ENCODE measurements at regions not wholly inside any gene's neighbourhood (a gene's known extent, or its start where the extent isn't known, plus 50 kb on each side); places are given as distances from the start of the nearest gene placed in this dataset.

DNA sequence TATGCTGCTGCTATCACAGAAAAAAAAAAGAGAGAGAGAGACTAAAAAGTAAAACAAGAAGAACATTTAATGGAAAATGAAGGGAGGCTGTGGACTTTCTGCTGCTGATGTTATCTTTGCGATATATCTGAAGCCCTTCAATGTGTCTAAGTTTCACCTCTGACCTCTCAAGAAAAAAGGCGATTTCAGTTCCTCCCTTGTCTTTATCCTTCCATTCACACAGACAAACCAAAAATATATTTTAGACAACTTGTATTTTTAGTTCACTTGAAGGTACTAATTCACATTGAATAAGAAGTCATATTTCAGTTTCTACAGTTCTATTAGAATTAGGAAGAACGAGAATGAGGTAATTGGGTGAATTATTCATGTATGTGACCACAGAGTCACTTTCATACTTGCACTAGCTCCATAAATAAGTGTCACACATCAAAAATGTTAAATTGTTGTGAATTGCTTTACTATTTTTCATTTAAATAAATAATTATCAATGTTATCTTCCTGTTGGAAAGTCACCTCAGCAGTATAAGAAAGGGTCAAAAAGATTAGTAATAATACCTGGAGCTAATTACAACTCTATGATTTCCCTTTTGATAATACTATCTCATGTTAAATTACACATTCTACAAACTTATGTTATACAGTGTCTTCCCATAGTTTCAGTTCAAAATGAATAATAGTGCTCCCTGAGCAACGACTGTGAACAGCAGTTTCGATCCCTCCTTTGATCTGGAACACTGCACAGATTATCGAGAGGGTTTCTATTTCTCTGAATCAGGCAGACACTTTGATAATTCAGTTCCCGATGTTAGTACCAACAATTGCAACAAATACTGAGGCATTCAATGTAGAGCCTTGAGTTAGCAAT, 85.2 kb upstream of the PLCB4 start:
- DNase-seq (ENCODE audit: low read depth): no peak
- no peak overlapping the region for H3K4me3 ChIP-seq (ENCODE audit: control insufficient read depth, low read depth, low read length)
- TF ChIP-seq, protein P1, sequence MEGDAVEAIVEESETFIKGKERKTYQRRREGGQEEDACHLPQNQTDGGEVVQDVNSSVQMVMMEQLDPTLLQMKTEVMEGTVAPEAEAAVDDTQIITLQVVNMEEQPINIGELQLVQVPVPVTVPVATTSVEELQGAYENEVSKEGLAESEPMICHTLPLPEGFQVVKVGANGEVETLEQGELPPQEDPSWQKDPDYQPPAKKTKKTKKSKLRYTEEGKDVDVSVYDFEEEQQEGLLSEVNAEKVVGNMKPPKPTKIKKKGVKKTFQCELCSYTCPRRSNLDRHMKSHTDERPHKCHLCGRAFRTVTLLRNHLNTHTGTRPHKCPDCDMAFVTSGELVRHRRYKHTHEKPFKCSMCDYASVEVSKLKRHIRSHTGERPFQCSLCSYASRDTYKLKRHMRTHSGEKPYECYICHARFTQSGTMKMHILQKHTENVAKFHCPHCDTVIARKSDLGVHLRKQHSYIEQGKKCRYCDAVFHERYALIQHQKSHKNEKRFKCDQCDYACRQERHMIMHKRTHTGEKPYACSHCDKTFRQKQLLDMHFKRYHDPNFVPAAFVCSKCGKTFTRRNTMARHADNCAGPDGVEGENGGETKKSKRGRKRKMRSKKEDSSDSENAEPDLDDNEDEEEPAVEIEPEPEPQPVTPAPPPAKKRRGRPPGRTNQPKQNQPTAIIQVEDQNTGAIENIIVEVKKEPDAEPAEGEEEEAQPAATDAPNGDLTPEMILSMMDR (IDR thresholded peaks at IDR 0.05; ENCODE audit: control insufficient read depth, insufficient read depth, low read depth, low read length, missing control alignments): no peak

DNA sequence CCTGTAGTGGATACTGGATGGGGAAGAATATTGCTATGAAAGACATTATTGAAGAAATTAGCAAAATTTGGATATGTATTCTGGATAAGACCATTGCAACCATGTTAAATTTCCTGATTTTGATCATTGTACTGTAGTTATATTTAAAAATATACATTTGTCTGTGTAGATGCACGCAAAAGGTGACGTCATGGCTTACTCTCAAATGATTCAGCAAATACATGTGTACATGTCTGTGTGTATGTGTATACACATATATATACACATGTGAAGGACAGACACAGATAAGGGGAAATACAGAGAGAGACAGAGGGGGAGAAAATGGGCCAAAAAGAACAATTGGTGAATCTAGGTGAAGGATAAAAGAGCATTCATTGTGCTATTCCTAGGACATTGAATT, 82.3 kb upstream of the PLCB4 start:
- TF ChIP-seq, protein P1 (IDR thresholded peaks at IDR 0.05; ENCODE audit: control insufficient read depth, insufficient read depth, low read depth, low read length, missing control alignments): no peak
- no peak overlapping the region for H3K4me3 ChIP-seq (ENCODE audit: control insufficient read depth, low read depth, low read length)
- no peak for DNase-seq (ENCODE audit: low read depth)

DNA sequence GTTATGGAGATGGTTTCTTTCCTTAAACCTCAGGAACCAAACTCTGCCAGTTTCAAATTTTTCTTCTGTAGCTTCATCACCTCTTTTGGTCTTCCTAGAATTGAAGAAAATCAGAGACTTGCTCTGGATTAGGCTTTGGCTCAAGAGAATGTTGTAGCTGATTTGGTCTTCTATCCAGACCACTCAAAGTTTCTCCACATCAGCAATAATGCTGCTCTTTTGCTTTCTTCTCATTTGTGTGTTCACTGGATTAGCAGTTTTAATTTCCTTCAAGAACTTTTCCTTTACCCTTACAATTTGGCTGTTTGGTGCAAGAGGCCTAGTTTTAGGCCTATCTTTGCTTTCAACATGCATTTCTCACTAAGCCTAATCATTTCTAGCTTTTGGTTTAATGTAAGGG, 78.1 kb upstream of the PLCB4 start:
- no peak for DNase-seq (ENCODE audit: low read depth)
- TF ChIP-seq, protein P1 (IDR thresholded peaks at IDR 0.05; ENCODE audit: control insufficient read depth, insufficient read depth, low read depth, low read length, missing control alignments): no peak
- no peak overlapping the region for H3K4me3 ChIP-seq (ENCODE audit: control insufficient read depth, low read depth, low read length)

DNA sequence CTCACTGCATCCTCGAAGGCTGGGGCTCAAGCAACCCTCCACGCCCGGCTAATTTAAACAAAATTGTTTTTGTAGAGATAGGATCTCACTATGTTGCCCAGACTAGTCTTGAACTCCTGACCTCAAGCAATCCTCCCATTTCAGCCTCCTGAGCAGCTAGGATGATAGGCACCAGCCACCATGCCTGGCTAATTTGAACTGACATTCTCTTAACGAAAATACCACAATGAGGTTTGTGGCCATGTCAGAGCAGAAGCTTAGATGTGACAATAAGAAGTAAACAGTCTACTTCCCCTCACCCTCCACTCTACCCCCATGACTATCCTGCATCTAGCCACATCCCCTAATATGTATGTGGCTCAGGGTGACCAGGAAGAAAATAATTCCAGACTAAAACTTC, 74.8 kb upstream of the PLCB4 start:
- TF ChIP-seq, protein P1 (IDR thresholded peaks at IDR 0.05; ENCODE audit: control insufficient read depth, insufficient read depth, low read depth, low read length, missing control alignments): no peak
- H3K4me3 ChIP-seq (ENCODE audit: control insufficient read depth, low read depth, low read length): no peak overlapping the region
- no peak for DNase-seq (ENCODE audit: low read depth)

DNA sequence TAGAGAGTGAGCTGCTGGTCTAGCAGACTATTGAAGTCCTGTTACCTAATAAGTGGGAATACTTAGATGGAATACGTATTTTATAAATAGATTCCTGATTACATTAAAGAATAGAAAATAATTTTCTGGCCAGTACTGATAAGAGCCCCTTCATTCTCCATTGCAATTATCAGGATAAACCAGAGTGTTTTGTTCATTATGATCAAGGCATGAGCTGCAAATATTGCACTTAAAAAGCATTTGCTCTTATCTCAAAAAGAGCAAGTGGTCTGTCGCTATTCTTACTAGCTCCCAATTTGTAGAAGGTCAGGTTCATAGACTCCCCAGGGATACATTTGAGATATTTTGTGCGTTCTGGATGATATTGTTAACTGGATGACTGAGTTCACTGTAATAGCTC, 73.1 kb upstream of the PLCB4 start:
- DNase-seq (ENCODE audit: low read depth): no peak
- TF ChIP-seq, protein P1 (IDR thresholded peaks at IDR 0.05; ENCODE audit: control insufficient read depth, insufficient read depth, low read depth, low read length, missing control alignments): no peak
- no peak overlapping the region for H3K4me3 ChIP-seq (ENCODE audit: control insufficient read depth, low read depth, low read length)

DNA sequence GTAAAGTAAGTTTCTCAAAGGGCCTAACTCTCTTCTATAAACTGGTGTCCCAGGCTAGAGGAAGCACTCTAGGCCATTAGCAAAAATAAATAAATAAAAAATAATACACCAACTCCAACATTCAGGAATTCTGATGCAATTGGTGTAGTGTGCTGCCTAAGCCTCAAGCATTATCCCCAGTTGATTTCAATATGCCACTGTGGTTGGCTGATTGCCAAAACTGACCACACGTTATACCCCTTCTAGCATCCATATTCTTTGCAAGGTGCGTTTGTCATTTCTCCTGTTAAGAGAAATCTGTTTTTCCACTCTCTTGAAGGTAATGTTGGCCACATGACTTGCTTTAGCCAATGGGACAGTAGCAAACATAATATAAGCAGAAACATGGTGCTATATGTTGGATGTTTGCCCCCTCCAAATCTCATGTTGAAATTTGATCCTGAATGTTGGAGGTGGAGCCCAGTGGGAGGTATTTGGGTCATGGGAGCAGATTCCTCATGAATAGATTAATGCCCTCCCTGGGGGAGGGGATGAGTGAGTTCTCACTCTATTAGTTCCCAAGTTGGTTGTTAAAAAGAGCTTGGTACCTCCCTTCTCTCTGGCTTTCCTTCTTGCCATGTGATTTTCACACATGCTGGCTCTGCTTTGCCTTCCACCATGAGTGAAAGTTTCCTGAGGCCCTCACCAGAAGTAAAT, 71.9 kb upstream of the PLCB4 start:
- TF ChIP-seq, protein P1 (IDR thresholded peaks at IDR 0.05; ENCODE audit: control insufficient read depth, insufficient read depth, low read depth, low read length, missing control alignments): no peak
- no peak for DNase-seq (ENCODE audit: low read depth)
- no peak overlapping the region for H3K4me3 ChIP-seq (ENCODE audit: control insufficient read depth, low read depth, low read length)

Data from AG09309 (cell line).